HT-29 (cell line): ENCODE measurements at regions not wholly inside any gene's neighbourhood (a gene's known extent, or its start where the extent isn't known, plus 50 kb on each side); places are given as distances from the start of the nearest gene placed in this dataset.

Source experiments
- DNase-seq: peaks from one replicate; pipeline ENCODE4 v3.0.0-alpha.2; 2015; ENCODE audit warnings: low spot score

GRCh38 chr9:107760469-107761242 lies 271.1 kb upstream of the KLF4 start:
- no peak for DNase-seq

- peak; percentile 72 for DNase-seq
Measured at GRCh38 chr9:107759823-107760166, 270.2 kb upstream of the KLF4 start.

GRCh38 chr9:107759009-107759822 lies 269.6 kb upstream of the KLF4 start:
- no peak for DNase-seq

DNA sequence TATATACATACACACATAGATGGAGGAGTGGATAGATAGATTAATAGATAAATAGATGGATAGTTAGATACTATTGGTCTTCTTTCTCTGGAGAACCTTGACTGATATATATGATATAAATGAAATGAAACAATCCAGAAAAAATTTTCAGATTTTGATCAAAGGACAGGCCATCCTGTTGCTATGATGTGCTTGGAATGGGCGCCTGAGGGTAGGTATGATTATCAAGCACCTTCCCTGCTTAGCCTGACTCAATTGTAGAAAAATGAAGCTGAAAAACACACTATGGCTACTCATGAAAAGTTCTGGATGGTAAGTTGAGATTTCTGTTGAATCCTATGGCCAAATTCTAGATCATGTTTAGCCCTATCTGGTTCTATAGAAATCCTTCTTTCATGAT lies 266.5 kb upstream of the KLF4 start:
- DNase-seq = no peak

DNA sequence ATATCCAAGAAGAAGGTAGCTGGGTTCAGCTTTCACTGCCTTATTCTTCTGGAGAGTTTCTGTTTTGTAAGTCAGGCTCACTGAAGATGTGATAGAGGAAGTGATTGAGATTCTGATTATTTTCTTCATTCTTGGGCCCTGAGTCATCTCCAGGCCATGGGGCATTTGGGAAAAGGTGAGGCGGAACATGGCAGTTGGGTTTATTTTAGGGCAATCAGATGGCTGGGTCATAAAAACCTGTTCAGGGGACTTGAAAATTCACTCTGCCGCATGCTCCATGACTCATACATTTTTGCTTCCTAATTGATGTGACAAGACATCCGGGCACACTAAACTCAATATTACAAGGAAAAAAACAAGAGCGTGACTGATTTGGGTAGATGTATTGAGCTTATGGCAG lies 265.7 kb upstream of the KLF4 start:
- peak; percentile 80 for DNase-seq

DNA sequence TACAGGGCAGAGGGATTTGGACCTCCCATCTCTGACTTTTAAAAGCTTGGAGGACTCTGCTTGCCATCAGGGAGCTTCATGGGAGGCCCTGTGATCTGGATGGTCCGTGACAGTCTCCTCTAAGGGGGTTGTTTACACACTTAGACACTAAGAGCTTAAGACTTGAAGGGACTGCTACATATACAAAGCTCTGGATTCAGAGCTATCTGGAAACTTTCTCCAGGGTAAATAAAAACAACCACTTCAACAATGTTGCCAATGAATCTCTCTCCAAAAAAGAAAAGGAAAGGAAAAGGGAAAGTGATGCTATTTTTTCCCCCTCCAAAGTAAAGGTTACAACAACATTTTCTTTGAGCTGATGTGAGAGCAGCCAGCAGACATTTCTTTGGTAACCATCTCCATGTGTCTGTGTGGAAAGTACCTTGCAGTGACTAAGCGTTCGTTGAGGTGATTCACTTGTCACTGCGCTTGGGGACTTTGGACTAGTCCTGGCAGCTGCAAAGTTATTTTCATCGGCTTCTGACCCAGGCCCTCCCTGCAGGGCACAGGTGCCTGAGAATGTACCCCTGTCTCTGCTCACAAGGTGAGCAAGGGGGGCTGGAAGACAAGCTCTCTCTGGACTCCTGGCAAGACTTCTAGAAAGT lies 262.1 kb upstream of the KLF4 start:
- peak; percentile 82 for DNase-seq

GRCh38 chr9:107750741-107751566 lies 261.4 kb upstream of the KLF4 start:
- DNase-seq = peak; percentile 33

- DNase-seq = no peak
Measured at GRCh38 chr9:107749787-107750444, 260.3 kb upstream of the KLF4 start.

- no peak for DNase-seq
Measured at GRCh38 chr9:107744873-107745272, 255.3 kb upstream of the KLF4 start.

DNA sequence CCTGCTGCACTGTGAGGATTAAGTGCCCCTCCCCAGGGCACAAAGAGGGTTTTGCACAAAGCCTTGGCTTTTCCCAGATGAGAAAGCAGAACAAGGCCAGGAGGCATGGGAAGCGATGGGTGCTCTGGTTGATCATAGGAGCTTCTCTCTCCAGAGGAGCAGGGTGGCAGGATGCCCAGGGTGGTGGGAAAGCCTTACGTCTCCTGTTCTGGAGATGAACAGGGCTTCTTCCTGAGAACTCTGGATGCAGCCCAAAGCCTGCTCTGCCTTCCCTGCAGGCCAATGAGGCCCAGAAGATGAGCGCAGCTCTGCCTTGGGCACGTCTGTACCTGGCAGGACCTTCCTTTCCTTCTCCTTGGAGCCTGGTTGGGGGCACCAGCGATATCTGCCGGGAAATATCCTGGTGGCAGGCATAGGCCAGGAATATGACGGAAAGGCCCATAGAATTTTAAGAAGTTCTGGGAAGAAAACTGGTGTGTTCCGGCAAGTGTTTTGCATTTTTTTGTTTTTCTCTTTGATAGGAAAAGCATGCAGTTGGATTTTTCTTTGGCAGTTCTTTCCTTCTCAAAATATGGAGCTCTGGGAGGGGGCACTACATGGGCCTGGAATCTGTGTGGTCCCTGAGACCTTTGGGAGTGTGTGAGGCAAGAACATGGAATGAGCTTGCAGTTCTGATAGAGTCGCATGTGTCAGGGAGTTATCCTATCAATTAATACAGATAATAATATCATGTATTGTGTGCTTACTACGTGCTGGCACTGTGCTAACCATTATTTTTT lies 253.2 kb upstream of the KLF4 start:
- DNase-seq = no peak

DNA sequence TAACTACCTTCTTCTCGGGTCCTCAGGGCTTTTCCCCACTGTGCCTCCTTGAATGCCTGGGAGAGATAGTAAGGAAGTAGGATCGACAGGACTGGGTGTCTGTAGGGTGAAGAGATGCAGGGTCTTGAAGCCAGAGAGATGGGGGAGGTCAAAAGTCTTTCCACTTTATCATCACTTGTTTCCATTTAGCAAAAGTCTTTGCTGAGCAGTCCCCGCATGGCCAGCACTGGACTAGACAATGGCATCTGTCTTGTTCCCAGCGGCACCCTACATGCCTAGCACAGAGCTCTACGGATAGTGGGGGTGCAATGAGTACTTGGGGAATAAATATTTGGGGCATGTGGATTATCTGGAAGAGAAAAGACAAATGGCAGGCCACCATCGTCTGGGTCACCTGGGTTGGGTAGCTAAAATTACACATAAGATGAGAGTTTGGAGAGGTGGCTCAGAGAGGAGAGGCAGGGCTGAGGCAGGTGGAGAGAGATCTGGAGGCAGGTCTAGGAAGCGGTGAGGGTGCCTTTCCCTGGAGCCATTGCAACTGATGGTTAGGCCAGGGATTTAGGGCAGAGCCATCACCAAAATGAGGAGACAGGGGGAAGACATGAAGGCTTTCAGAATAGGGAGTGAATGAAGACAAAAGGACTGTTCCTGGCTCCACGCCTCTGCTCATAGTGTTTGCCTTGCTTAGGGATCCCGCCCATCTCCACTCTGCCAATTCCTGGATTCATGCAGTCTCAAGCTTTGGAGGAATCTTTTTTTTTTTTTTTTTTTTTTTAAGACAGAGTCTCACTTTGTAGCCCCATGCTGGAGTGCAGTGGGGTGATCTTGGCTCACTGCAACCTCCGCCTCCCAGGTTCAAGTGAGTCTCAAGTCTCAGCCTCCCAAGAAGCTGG lies 250.8 kb upstream of the KLF4 start:
- no peak for DNase-seq

GRCh38 chr9:107739601-107740082 lies 250.1 kb upstream of the KLF4 start:
- DNase-seq = no peak

GRCh38 chr9:107738789-107739188 lies 249.2 kb upstream of the KLF4 start:
- no peak for DNase-seq

- DNase-seq = peak; percentile 22
Measured at GRCh38 chr9:107737987-107738743, 248.6 kb upstream of the KLF4 start.

GRCh38 chr9:107737610-107737986 lies 248.0 kb upstream of the KLF4 start:
- no peak for DNase-seq

- no peak for DNase-seq
Measured at GRCh38 chr9:107735821-107736220, 246.3 kb upstream of the KLF4 start.

- DNase-seq = no peak
Measured at GRCh38 chr9:107734256-107735013, 244.9 kb upstream of the KLF4 start.

GRCh38 chr9:107733523-107733894 lies 243.9 kb upstream of the KLF4 start:
- DNase-seq = no peak
